Stimulated activated CD8-positive, alpha-beta memory T cell treated with anti-CD3 and anti-CD28 coated beads, Interleukin-7, amount 100 ng/mL, for 24 hours (primary cell): ENCODE measurements at regions not wholly inside any gene's neighbourhood (a gene's known extent, or its start where the extent isn't known, plus 50 kb on each side); places are given as distances from the start of the nearest gene placed in this dataset.

ENCODE experiments used
- DNase-seq: peaks from one replicate; pipeline ENCODE4 v3.0.0-alpha.2; 2020; ENCODE audit warnings: low read depth

DNA sequence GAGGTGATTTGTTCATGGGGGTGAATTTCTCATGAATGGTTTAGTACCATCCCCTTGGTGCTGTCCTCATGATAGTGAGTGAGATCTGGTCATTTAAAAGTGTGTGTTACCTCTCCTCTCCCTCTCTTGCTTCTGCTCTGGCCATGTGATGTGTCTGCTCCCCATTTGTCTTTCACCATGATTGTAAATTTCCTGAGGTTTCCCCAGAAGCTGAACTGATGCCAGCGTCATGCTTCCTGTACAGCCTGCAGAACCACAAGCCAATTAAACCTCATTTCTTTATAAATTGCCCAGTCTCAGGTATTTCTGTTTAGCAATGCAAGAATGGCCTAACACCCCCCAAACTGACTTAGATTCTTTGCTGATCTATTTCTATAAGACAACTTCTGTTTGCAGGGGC is 249.4 kb upstream of the B3GALT2 start:
- no peak for DNase-seq

DNA sequence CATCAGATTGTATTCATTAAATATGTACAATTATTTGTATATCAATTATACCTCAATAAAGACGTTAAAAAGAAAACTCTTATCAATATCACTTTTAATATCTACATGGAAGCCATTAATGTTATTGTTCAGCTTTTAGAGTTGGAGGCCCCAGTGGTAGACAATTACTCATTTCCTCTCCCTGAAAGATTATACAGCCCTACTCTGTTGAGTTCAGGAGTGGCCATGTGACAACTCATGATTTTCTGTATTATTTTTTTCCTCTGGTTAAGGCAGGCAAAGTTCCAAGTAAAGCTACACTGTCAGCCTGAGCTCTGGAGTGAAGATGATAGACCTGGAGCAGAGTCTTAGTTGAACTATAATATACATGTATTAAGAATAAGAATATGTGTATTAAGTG is 247.9 kb upstream of the B3GALT2 start:
- no peak for DNase-seq

DNA sequence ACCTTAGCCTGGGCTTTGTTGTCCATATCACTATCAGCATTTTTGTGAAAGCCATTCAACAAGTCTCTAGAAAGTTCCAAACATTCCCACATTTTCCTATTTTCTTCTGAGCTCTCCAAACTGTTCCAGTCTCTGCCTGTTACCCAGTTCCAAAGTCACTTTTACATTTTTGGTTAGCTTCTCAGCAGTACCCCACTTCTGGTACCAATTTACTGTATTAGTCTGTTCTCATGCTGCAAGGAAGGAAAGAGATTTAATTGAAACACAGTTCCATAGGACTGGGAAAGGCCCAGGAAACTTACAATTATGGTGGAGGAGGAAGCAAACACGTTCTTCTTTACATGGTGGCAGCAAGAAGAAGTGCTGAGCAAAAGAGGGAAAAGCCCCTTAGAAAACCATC is 247.2 kb upstream of the B3GALT2 start:
- DNase-seq = no peak

DNA sequence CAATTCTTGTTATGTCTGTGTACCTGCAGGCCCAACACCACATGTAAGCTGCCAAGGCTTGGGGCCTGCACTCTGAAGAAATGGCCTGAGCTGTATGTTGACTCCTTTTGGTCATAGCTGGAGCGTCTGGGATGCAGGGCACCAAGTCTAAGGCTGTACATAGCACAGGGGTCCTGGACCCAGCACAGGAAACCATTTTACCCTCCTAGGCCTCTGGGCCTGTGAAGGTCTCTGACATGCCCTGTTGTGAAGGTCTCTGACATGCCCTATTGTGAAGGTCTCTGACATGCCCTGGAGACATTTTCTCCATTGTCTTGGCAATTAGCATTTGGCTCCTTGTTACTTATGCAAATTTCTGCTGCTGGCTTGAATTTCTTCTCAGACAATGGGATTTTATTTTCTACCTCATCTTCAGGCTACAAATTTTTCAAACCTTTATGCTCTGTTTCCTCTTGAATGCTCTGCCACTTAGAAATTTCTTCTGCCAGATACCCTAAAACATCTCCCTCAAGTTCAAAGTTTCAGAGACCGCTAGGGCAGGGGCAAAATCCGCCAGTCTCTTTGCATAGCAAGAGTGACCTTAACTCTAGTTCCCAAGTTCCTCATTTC is 246.7 kb upstream of the B3GALT2 start:
- no peak for DNase-seq

DNA sequence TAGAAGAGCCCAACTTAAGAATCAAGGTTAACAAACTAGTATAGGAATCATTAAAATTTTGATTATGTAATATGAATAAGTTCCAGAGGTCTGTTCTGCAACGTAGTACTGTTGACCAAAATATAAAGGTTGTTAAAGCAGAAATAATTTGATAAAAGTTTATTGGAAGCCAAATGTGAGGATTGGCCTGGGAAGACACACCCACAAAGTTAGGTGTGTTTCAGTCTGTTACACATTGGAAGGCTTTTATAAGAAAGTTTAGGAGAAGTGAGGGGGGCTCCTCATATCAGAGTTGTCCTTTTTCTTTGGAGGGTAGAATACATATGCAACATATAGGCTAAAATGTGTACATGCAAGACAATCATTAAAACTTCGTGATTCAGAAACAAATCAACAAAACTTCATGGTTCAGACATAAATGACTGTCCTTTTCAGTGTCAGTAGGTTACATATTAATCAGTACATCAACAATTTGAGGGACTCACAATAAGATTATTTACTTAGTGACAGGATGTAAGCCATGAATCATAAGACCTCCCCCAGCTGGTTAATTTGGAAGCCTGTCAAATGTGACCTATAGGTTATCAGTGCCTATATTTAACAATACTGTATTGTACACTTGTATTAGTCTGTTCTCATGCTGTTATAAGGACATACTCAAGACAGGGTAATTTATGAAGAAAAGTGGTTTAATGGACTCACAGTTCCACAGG is 245.0 kb upstream of the B3GALT2 start:
- DNase-seq = no peak

DNA sequence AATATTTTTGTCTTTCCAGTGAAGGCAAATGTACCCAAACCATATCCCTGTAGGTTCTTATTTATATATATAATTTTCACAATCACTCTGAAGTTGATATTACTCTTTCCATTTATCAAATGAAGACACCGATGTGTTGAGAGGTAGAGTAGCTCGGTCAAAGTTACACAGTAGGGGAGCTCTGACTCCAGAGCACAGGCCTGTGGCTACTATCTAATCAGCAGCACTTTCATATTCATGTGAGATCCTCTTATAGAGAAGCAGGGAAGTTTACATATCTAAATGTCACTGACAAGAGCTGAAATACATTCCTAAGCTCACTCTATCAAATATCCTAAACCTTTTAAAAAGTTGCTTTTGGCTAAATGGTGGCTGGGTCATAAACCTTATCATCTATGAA is 241.1 kb upstream of the B3GALT2 start:
- DNase-seq = no peak

DNA sequence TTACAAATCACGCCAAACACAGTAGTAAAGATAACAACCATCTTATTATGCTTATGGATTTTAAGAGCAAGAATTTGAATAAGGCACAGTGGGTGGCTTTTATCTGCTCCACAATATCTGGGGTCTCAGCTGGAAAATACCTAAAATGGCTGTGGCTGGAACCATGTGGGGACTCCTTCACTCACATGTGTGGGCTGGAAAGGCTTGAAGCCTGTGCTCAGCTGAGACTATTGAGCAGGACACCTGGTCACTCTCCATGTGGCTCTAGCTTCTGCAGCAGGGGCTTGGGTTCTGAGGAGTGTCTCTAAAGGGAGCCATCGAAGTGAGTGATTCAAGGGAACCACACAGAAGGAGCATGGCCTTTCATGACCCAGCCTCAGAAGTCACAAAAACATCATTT is 239.6 kb upstream of the B3GALT2 start:
- DNase-seq = no peak

DNA sequence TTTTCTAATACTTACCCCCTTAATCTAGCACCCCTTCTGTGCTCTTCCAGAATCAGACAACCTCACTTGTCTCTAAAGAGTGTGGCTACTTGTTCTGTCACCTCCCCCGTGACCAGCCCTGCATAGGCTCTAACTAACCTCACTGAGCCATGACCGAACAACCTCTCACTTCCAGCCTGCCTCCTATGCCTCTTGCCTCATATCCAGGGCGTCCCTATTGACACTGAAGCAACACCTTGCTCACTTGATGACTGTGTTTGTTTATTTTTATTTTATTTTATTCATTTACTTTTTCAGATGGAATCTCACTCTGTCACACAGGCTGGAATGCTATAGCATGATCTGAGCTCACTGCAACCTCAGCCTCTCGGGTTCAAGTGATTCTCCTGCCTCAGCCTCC is 235.1 kb upstream of the B3GALT2 start:
- DNase-seq = no peak

DNA sequence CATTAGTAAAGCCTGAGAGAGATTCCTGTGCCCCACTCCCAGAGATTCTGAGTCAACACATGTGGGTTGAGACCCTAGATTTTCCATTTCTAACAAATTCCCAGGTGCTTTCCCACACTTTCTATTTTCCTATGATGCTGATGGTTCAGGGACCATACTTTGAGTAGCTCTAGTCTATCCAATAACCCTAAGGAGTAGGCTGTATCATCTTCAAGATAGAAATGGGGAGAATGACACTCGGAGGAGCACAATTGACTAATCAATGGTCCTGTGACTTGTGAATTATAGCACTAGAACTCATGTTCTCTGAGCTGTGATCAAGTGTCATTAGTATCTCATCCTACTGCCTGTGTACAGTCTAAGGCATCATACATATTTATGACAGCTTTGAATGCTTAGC is 232.9 kb upstream of the B3GALT2 start:
- no peak for DNase-seq

DNA sequence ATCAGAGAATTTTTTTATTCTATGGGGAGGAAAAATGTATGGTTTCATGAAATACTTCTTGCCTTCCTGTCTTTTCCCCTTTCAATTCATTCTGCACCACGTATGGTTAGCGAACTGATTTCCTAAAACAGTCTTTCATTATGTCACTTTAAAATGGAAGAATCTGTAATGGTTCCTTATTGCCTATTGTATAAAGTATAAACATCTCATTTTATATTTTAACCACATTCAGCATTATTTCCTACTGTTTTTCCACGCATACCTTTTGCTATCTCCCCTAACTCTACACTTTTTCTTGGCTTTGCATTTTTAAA is 232.3 kb upstream of the B3GALT2 start:
- no peak for DNase-seq

DNA sequence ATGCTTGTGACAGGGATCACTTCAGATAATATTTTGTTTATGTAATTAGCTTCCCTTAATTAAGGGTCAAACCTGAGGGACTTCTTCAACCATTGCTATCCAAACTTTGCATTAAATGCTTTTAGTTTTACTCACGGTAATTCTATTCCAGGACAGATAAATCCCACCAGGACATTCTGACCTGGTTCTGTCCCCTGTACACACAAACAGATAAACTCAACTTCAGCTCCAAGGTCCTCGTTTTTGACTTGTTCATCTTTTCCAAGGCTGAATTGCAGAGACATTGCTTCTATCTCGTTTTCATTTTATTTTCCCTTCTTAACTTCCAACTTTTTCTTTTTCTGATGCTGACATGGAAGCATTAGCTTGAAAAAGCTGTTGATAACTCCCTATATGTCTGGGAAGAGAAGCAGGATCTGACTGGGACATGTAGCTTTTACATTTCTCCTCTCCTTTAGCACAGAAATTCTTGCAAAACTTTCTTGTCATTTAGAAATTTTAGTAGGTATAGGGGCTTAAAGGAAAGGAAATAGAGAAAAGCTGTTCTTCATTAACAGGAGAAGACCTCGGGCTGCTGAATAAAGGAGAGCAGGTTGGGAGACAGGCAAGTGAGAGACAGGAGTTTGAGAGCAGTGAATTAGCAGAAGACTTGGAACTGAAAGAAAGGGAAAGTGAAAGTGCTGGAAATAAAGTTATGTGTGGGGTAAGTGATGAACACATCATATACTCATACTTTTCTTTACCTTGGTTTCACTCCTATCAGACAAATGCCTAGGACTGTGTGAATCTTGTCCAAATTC is 231.7 kb upstream of the B3GALT2 start:
- no peak for DNase-seq

DNA sequence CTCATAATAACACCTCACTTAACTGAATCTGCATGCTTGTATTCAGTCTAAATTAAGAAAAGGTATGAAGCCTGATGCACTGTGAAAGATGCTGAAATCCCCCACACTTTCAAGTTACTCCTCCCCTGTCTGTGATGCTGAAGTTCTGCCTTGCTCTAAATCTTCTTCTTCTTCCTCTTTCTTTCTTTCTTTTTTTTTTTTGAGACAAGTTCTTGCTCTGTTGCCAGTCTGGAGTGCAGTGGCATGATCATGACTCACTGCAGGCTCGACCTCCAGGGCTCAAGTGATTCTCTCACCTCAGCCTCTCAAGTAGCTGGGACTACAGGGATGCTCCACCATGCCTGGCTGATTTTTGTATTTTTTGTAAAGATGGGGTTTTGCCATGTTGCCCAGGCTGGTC is 231.0 kb upstream of the B3GALT2 start:
- no peak for DNase-seq

DNA sequence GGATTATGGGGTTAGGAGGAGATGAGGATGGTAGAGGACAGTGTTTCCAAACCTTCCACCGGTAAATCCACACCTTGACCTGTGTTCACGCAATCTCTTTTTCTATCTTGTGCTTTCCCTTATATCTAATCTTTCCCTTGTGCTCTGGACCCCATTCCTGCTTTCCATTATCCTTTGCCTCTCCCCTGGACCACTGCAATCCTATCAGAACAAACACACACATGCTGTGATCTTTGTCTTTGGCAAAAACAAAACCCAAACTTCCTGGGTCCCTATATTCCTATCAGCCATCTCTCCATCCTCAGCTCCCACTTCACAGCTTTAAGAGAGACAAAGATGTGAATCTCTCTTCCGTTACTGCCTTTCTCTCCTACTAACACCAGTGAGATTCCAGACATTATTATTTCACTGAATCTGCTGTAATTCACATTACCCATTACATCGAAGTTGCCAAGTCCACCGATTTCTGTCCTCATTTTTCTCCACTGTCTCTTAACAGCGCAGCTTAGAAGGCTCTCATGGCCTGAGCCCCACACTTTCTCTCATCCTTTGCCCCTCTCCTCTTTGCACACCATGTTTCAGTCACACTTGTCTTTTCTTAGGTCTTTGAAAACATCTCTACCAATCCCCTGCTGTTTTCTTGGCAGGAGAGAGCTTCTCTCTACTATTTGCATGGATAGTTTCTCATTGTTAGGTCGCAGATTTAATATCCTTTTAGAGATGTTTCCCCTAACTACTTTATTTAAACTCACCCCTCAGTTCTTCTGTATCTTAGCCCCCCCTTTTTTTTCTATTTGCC is 230.0 kb upstream of the B3GALT2 start:
- no peak for DNase-seq

DNA sequence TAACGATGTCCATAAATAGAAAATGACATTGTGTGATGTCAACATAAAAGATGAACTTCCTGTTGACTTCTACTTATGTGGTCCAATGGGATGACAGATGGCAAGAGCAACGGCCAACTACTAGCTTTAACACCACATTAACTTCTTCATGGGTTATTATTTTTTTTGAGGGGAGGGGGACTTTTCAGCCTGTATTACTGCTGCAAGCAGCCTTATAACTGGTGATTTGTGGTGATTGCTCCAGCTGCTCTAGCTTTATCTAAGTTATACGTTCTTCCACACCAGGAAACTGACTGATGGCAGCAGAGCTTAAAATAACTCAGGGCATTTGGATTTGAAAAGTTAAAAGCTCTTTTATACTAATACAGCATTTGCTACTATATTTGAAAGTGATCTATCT is 228.8 kb upstream of the B3GALT2 start:
- no peak for DNase-seq

DNA sequence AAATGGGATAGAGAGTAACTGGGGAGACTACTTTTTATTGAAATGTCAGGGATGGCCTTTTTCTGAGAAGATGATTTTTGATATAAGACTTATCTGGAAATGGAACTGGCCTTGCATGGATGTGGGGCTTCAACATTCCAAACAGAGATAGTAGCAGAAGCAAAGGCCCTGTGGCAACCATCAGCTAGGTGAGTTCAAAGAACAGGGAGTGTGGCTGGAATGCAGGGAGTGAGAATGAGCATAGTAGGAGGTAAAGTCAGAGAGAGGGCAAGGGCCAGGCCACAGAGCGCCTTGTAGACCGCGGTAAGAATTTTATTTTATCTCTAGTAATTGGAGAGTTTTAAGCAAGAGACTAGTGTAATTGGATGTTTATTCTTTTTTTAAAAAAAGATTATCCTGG is 227.0 kb upstream of the B3GALT2 start:
- DNase-seq = no peak

DNA sequence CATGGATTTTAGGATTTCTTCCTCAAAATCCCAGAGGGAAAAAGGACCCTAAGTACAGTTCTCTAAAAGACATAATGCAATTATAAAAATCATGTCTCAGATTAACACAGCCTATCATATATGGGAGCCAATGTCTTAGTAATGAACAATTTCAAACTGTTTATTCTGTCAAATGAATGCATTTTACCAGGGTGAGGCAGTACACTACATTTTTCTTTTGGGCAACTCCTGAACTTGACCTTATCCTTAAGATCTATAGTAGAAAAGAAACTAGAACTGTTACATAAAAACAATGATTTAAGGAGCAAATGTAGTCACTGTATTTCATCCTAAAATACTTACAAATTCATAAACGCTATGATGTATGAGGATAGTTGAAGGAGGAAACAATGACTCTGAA is 226.3 kb upstream of the B3GALT2 start:
- no peak for DNase-seq

DNA sequence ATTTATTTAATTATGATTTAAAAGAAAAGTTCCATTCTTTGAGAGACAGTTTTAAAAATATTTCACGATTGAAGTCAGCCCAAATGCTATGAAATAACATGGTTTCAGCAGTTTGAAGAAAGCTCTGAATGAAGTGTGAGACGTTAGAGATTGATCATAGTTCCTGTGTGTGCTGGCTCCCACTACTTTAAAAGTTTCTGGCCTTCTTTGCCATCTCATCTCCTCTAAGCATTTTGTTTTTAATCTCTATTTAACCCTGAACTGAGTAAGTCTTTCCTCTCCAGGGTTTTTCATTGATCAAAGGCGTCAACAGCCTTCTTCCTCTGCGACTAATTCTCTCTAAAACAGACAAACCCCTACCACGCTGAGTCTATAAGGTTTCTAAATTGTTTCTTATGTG is 225.3 kb upstream of the B3GALT2 start:
- DNase-seq = no peak

DNA sequence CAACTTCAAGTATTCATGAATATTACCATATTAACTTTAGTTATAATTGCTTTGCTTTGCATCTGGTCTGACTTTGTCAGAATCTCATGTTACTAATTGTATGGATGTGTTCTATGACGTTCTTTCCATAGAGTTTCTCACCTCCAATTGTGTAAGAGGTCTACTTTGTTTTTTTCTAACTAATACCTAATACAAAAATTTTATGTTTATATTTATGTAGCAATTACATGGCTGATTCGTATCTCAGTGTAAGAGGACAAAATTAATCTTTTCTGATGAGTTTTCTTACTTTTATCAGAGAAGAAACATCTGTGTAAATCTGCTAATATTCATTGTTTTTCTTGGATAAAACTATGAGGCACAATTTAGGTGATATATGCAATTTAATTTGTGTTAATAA is 224.8 kb upstream of the B3GALT2 start:
- no peak for DNase-seq

DNA sequence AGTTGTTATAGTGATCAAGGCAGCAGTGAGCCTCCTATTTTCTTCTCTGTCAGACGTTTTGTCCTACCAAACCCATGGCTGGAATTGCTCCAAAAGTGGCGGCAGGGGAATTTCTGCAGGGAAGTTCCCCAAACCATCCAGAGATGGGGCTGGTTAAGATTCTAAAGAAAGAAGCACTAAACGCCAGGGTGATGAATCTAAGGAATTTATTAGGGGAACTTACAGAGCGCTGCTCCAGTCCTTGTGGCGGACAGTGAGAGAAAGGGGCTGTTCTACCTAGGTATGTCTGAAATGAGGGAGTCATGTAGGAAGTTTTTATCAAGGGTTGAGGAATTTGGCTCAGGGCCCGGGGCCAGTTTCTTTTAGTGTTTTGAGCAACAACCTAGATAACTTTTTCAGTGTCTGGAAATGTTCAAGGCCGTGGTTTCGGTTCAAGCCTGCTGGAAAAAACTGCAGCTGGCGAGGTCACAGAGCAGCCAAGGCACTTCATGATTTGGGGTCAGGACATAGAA is 222.4 kb upstream of the B3GALT2 start:
- no peak for DNase-seq

DNA sequence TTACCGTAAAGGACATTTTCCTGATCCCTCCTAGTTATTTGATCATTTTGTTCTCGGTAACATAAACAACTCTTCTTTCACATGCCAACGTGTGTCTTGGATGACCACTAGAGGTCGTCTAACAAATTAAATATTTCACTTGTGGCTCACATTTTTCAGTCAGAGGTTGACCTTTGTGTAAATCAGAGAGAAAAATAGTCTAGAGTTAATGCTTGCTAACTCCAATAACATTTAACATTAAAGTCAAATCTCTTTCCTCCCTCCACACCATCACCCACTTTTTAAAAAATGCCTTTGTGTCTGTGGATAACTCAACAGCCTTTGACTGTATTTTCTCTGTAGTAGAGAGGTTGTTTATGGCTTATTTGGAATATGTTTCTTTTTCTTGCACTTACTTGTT is 220.5 kb upstream of the B3GALT2 start:
- no peak for DNase-seq

DNA sequence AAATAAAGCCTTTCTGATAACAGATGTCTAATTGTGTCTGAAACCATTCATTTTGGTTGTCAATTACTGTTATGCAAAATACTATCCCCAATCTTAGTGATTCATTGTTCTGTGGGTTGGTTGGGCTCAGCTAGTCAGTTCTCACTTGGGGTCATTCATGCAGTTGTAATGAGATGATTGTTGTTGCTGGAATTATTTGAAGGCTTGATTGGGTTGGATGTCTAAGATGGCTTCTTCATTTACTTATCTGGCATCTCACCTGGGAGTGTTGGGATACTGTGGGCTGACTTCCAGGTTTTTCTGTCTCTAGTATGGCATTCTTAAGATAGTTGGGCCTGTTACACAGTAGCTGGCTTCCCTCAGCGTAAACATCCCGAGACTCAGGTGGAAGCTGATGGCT is 217.8 kb upstream of the B3GALT2 start:
- no peak for DNase-seq

DNA sequence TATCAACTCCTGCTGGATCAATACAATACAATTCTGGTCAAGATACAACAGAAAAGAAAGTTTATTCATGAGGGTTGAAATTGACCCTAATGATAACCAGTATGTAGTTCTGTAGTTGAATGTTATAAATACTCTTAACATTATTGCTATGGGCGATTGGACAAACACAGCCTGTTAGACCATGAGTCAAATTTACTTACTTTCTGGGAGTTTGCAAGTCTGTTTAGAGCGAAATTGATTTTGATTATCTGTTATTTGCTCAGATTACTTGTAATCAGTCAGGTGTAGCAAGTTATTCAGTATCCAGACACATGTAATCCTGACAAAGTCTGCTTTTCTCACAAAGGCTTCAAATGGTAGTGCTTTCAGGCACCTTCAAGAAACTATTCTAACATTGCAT is 216.6 kb upstream of the B3GALT2 start:
- DNase-seq = no peak

DNA sequence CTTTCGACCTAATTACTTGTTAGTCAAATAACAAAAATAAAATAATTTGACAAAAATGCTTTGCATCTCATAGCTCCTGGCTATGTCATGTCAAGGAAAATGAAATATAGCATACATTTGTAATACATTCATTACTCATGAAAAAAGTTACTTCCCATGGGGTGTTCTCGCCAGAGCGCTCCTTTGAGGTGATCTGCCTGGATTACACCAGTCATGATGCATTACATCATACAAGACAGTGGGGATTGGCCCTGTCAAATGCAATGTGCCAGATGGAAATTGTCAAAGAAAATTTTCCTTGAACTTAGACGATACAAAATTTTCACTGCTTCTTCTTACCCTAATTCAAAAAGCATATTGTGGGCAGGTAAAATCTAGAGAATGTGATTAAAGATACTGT is 215.6 kb upstream of the B3GALT2 start:
- no peak for DNase-seq
